ENCODE measurements at regions not wholly inside any gene's neighbourhood (a gene's known extent, or its start where the extent isn't known, plus 50 kb on each side); places are given as distances from the start of the nearest gene placed in this dataset.

DNA sequence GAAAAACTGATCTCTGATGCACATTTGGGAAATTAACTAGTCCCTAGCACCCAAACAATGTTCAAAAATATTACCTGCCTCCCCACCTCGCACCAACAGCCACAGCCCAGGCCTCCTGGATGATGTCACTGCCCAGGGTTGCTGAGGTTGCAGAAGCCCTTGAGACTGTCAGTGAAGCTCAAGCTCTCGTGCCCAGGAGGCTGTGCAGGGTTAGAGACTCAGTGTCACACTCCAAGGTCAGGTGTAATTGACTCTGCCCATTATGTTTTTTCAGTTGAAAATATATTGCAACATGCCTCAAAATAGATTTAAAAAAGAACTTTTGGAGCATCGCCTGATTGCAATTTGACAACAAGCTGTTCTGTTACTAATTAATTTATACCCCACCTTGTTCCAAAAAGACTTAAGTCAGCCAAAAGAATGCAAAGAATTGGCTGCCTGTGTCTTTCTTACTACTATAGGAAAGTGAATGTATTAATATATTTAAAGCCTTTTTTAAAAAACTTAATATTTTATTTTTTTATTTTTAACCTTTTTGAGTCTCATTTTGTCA lies 72.3 kb downstream of the CMAS start:
- dilution Hi-C loops (cut with MboI; ENCODE audit: extremely low pct_ligation_motif_present, low sequenced_read_pairs) (no loop called here), intact Hi-C loops (cut with micrococcal nuclease) (no loop called here)
- no peaks in the 10 kb centered on the region for H3K36me3 ChIP-seq (ENCODE audit: control insufficient read depth in 2 of 2, extremely low read depth in 1 of 2, insufficient read depth in 2 of 2, low read length in 2 of 2)
- POLR2A ChIA-PET: no interaction called here
- no peak overlapping the region for H3K4me3 ChIP-seq (replicated peaks in 1 of 3; ENCODE audit: insufficient read depth in 1 of 3, low read depth in 1 of 3, low read length in 3 of 3)
- H3K9ac ChIP-seq (replicated peaks; ENCODE audit: extremely low read depth, insufficient read depth, low read length): no peak overlapping the region
- no peak overlapping the region for H2AFZ ChIP-seq (ENCODE audit: low read depth, low read length)
- CTCF ChIA-PET: interaction anchor here (2.7 kb wide), 1 partner anchor 217 kb away, joined by 9 read pairs; no protein-coding TSS in a partner anchor
- peaks cover 0 to 2% of the 10 kb centered on the region in 2 experiments for H3K27me3 ChIP-seq (ENCODE audit: control insufficient read depth in 2 of 2, insufficient read depth in 2 of 2, low read length in 2 of 2)
- no peaks in the 10 kb centered on the region for H3K79me2 ChIP-seq (ENCODE audit: control insufficient read depth, insufficient read depth, low read length)
- no peaks in the 10 kb centered on the region for H4K20me1 ChIP-seq (replicated peaks; ENCODE audit: control insufficient read depth, extremely low read depth, insufficient read depth, low read length)
- H3K27ac ChIP-seq (ENCODE audit: insufficient read depth, low read depth, low read length): no peak overlapping the region
- no peak overlapping the region for H3K4me2 ChIP-seq (ENCODE audit: insufficient read depth, low read length)
- DNase-seq (ENCODE audit: low read depth, low spot score): no peak
- TF ChIP-seq FOS (IDR thresholded peaks at IDR 0.05; ENCODE audit: borderline replicate concordance, insufficient read depth, low read length) (no peak), POLR2AphosphoS5 (IDR thresholded peaks at IDR 0.05; ENCODE audit: insufficient read depth, low read depth, low read length) (no peak), GATA2 (IDR thresholded peaks at IDR 0.05; ENCODE audit: insufficient read depth, insufficient read length, low read depth, low read length) (no peak), POLR2A (IDR thresholded peaks at IDR 0.05; ENCODE audit: low read depth, low read length) (no peak), JUN (IDR thresholded peaks at IDR 0.05; ENCODE audit: borderline replicate concordance, insufficient read depth, insufficient read length, low read depth) (no peak), MYC (IDR thresholded peaks at IDR 0.05; ENCODE audit: low read depth, low read length) (no peak), EZH2 (IDR thresholded peaks at IDR 0.05; ENCODE audit: borderline replicate concordance, low read depth, low read length, severe bottlenecking) (no peak)
- TF ChIP-seq, protein P1, sequence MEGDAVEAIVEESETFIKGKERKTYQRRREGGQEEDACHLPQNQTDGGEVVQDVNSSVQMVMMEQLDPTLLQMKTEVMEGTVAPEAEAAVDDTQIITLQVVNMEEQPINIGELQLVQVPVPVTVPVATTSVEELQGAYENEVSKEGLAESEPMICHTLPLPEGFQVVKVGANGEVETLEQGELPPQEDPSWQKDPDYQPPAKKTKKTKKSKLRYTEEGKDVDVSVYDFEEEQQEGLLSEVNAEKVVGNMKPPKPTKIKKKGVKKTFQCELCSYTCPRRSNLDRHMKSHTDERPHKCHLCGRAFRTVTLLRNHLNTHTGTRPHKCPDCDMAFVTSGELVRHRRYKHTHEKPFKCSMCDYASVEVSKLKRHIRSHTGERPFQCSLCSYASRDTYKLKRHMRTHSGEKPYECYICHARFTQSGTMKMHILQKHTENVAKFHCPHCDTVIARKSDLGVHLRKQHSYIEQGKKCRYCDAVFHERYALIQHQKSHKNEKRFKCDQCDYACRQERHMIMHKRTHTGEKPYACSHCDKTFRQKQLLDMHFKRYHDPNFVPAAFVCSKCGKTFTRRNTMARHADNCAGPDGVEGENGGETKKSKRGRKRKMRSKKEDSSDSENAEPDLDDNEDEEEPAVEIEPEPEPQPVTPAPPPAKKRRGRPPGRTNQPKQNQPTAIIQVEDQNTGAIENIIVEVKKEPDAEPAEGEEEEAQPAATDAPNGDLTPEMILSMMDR (IDR thresholded peaks at IDR 0.05; ENCODE audit: extremely low read depth in 1 of 2, insufficient read depth in 1 of 2, low read depth in 1 of 2, low read length in 2 of 2): no peak
- TF ChIP-seq, protein P2, sequence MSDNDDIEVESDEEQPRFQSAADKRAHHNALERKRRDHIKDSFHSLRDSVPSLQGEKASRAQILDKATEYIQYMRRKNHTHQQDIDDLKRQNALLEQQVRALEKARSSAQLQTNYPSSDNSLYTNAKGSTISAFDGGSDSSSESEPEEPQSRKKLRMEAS (IDR thresholded peaks at IDR 0.05; ENCODE audit: insufficient read depth, insufficient read length): no peak
- no peaks in the 10 kb centered on the region for H3K4me1 ChIP-seq (ENCODE audit: control insufficient read depth, extremely low read depth, insufficient read depth, low read length)
- BruUV-seq (replicated peaks): no TSS peak
- no peak for FAIRE-seq
- H3K9me3 ChIP-seq (replicated peaks; ENCODE audit: control insufficient read depth, insufficient read depth, low read length): no peaks in the 10 kb centered on the region
- no peaks in the 10 kb centered on the region for H3K9me1 ChIP-seq (replicated peaks; ENCODE audit: control insufficient read depth, extremely low read depth, insufficient read depth, low read length)
